ENCODE measurements at regions not wholly inside any gene's neighbourhood (a gene's known extent, or its start where the extent isn't known, plus 50 kb on each side); places are given as distances from the start of the nearest gene placed in this dataset.
"Not testable (repeated sequence)": the region's sequence is repeated elsewhere in the genome, so short reads cannot be mapped to it uniquely, and the experiment has no call there.

DNA sequence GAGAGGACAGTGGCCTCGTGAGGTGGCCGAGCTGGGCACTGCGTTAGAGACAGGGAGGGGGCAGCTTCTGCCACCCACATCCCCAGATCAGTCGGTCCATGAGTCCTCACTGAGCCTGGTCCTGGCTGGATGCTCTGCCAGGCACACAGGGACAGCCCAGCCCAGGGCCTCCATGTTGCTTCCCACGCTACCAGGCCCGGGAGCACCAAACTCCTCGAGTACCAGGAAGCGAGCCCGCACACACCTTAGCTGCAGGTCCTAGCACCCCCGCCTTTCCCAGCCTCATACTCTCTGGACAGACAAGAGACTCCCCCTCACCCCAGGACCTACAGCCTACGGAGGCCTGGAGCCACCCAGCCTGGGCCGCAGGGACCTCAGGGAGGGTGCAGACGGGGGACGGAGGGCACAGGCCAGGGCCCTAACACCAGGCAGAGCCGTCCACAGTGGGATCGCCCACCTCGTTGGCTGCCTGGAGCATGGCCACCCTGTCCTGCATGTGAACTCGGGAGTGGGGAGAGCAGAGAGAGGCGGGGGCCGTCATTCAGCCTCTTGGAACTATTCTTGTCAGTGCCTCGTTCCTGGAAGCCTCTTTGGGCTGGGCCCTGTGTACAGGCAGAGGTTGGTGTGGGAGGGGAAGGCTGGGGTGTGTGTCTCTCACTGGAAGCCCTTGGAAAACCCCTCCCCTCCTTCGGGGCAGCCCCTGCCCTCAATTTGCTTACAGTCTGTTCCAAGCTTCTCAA, 90.9 kb upstream of the RUNX3 start:
- no peak for DNase-seq

DNA sequence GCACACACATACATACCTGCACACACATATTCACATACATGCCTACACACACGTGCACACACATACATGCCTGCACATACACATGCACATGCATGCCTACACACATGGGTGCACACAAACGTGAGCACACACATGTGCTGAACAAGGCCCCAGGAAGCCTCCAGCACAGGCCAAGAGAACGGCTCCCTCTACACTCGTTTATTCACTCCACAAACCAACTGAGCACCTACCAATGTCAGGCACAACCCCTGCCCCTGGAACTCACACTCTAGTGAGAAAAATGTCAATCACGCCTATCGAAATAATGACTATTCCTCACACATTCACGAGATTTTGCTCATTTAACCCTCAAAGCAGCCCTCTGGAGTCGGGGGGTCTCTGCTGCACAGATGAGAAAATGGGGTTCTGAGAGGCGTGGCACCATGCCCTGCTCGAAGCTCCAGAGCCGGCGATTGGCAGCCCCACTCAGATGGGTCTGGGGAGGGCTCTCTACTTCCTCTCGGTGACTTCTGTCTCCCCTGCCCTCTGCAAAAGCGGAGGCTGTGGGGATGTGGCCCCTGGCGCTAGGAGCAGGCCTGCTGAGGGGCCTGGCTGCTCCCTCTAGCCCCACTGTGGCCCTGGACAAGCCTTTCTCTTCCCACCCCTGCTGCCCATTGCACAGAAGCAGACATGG, 90.2 kb upstream of the RUNX3 start:
- no peak for DNase-seq

DNA sequence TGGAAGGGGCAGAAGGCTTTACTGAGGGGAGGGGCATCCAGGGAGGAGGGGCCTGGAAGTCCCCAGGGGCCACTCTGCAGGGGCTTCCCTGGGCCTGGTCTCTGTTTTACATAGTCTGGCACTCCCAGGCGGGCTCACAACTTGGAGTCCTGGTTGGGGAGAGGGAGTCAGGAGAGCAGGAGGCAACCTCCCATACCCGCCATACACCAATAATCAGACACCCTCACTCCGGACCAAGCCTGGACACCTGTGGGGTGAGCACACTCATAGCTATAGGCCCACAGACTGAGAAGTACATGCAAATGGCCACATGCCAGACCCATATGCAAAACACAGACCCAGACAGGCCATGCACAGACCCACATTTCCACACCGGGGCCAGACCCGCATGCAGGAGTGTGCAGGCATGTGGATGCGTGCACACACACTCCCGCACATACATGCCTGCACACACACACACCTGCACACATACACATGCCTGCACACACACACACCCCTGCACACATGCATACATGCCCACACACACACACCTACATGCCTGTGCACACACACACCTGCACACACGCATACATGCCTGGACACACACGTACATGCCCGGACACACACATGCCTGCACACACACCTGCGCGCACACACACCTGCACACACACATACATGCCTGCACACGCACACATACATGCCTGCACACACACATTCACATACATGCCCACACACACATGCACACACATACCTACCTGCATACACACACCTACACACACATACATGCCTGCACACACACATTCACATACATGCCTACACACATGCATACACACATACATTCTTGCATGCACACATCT, 89.5 kb upstream of the RUNX3 start:
- DNase-seq: no peak

DNA sequence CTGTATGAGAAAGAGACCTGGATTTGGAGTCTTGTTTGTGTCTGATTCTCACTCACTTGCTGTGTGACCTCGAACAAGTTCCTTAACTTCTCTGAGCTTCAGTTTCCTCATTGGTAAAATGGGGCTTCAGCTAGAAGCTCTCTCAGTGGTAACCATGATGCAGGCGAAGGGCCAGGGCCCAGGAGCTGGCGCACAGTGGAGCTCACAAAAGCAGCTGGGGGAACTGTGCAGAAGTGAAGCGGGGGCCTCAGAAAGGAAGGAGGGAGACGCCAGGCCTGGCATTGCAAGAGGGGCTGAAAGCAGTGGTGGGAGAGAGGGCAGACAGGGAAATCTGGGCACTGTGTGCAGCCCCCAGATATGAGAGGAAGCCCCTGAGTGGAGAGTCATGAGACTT, 88.9 kb upstream of the RUNX3 start:
- DNase-seq: no peak

DNA sequence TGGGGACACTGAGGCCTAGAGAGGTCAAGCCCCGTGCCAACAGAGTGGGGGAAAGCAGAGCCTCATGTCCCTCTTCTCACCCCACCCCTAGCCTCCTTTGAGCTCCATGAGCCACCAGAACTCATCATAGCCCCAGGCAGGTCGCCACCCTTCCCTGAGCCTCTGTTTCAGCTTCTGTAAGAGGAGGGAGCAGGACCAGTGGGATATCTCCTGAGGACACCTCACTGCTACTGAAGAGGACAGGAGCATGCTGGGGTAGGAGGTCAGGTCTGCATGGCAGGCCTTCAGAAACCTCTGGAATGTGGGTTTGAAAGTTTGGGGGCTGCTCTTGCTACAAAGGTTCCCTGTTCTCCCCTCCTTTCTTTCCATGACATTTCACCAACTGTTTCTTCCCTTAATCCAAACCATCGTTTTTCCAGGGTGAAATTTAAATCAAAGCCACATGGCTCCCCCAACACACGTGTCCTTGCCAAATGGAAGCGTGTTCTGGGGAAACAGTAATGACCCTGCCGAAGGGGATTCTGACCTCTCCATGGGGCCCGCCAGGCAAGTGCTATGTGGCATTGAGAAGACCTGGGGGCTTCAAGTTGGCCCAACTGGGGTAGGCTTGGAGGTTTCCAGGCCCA, 88.1 kb upstream of the RUNX3 start:
- DNase-seq: no peak

DNA sequence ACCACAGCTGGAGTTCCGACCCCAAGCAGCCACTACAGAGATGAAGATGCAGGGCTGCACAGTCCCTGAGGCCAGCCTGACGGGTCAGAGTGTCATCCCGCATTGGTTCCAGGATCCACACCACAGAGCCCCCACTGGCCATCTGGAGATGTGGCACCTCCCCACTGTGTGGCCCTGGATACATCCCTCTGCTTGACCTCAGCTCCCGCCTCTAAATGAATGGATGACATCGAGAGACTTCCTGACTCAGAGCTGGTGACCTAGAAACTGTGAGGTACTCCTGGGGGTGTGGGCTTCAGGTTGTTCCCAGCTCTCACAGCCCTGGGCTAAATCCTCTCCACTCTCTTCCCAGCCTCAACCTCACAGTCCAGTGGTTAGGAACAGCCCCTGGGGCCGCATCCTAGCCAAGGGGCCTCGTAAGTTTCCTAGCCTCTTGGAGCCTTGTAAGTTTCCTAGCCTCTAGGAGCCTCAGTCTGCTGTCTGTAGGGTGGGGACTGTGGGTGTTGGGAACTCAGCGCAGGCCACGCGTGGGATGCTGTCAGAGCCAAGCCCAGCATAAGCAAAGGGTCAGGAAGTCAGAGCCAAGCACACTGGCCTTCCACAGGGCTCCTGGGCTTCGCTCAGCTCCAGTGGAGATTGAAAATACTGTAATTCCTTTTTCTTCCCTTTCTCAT, 87.5 kb upstream of the RUNX3 start:
- no peak for DNase-seq

DNA sequence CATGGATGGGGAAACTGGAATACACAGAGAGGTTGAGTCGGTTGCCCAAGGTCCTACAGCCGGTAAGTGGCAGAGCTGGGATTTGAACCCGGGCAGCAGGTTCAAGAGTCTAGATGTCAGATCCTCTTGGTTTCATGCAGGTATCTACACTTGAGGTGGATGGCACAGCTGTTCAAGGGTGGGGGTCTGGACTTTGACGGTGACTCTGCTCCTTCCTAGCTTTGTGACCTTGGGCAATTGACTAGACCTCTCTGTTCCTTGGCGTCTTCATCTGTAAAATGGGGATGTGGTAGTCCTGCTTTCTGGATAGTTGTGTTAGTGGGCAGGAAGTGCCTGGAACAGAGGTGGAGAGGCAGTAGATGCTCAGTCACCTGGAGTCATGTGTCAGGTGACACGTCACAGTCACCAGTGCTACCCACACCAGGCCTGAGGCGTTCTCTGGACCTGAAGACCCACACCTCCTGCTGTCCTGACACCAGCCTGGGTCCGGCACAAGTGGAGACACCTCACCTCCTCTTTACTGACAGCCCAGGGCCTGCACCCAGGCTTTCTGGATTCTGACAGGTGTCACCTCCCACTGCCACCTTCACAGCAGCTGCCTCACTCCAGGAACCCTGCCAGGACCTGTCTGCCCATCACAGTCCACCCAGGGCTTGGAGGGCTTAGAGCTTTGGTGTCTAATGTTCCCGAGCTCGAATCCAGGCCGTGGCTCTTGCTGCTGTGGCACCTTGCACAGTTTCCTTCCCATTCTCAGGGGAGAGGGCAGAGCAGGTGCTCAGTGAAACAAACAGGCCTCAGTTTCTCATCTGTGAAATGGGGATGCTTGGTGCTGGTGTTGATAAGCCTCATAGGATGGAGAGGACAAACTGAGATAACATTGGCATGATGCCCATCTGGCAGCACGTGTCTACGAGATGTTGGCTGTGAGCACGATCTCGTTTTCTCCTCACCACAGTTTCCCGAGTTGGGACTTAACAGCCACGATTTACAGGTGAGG, 83.2 kb upstream of the RUNX3 start:
- no peak for DNase-seq

DNA sequence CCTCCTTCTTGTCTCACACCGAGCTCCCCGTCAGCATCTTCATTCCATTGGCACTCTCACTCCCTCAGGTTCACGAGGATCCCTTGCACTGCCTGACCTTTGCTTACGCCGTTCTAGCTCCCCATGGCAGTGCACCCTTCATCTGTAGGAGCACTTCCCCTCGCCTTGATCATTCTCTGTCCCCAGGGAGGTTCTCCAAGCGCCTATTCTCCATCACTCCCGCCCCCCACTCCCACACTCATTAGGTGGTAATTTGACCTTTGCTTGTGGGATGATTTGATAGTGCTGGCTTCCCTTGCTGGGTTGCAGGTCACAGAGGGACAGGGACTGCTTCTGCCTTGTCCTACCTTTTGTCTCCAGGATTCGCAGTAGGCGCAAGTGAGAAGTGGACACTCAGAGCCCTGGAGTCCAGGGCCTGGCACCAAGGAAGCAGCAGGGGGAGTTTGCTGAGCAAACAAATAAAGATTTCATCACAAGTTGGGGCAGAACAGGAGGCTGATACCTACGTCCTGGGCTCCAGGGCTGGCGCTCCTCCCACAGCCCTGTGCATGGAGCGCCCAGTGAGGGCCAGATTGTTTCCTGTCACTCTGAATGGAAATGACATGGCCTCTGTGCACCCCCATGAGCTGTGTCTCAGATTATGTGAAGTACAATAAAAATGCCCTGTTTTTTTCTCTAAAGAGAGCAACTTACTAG, 82.0 kb upstream of the RUNX3 start:
- DNase-seq: no peak

DNA sequence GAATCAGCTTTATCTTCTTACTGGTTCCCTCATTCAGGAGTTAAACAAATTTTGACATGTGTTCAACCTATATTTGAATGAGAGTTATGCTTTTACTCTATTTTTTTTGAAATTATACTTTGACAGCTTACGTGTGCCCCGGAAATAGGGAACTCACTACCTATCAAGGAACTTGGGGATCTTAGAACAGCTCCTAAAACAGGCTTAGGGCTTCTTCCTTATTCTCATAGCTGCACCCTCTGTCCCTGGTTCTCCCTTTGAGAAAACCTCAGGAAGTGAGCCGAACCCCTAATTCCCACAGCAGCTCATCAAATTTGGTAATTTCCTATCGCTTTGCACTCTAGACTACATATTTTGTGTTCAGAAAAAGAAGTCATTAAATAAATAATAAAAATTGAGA, 81.2 kb upstream of the RUNX3 start:
- DNase-seq: no peak

DNA sequence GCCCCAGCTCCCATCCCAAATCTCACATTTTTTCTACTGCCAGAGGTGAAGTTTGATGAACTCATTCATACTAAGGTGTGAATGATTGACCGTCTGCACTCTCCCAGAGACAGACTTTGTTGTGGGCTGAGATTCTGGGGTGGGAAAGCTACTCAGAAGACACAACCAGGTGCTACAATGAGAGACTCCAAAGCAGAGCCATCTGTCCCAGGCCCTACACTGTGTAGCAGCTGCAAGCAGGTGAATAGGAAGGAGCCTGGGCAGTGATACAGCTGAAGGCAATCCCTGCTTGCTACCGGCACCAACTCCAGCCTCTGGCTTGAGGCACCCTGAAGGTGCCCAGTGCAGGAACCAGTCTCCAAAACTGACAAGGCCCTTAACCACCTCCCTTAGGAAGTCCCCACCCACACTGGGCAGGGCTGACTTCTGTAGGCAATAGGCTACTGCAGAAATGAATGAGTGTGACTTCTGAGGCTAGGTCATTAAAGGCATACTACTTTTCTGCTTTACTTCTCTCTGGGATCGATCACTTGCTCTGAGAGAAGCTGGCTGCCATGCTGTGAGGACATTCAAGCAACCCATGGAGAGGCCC, 79.7 kb upstream of the RUNX3 start:
- DNase-seq: no peak

DNA sequence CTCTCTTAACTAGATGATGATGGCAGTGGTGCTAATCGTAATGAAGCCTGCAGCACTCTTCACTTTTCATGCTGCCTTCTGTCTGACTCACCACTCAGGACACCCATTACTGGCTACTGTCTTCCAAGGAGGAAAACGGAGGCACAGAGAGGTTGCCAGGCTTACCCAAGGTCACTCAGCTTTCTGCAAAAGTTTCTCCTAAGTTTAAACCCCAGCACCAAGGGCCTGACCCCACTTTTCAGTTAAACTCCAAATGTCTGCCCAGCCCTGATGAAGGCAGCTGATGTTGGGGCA, 78.1 kb upstream of the RUNX3 start:
- no peak for DNase-seq

DNA sequence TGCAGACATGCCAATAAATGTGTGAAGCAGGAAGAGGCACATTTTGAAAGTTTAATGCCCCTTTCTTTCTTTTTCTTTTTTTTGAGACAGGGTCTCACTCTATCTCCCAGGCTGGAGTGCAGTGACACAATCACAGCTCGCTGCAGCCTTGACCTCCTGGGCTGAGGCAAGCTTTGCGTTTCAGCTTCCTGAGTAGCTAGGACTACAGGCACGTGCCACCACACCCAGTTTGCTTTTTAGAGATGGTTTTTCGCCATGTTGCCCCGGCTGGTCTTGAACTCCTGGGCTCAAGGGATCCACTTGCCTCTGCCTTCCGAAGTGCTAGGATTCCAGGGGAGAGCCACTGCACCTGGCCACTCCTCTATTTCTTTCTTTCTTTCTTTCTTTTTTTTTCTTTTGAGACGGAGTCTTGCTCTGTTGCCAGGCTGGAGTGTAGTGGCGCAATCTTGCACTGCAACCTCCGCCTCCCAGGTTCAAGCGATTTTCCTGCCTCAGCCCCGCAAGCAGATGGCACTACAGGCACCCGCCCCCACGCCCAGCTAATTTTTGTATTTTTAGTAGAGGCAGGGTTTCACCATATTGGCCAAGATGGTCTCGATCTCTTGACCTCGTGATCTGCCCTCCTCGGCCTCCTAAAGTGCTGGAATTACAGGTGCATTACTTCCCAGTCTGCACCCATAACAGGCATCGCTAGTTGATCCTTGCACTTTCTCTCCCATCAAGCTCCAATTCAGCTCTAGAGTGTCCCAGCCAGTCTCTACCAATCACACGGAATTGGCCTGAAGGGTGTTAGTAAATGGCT, 77.5 kb upstream of the RUNX3 start:
- not testable (repeated sequence) for DNase-seq

DNA sequence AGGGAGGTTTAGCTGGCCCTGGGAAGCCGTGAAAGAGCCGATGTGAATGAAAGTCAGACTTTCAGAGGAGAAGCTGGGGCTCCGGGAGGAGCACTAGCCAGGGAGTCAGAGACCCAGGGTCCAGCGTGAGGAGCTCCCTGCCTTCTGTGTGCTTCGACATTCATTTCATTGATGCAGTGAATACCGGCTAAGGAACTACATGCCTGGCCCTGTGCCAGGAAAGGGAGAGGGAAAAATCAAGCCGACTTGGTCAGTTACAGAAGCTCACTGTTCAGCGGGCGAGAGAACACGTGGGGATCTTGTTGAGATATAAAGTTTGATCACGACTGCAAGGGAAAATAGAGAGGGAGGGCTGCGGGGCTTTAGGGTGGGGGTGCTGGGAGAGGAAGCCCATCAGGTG, 76.7 kb upstream of the RUNX3 start:
- no peak for DNase-seq

DNA sequence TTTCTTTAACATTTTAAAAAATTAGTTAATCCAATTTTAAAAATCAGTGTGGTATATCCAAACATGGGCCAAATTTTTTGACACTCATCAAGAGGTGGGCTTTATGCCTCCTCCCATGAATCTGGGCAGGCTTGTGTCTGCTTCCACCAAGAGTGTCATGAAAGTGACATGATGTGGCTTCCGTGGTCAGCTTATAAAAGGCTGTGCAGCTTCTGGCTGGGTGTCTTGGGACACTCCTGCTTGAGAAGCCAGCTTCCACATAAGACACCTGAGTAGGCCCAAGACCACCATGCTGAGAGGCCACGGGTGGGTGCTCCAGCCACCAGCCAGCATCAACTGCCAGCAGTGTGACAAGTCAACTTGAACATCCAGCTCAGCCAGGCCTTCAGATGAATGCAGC, 74.3 kb upstream of the RUNX3 start:
- no peak for DNase-seq

DNA sequence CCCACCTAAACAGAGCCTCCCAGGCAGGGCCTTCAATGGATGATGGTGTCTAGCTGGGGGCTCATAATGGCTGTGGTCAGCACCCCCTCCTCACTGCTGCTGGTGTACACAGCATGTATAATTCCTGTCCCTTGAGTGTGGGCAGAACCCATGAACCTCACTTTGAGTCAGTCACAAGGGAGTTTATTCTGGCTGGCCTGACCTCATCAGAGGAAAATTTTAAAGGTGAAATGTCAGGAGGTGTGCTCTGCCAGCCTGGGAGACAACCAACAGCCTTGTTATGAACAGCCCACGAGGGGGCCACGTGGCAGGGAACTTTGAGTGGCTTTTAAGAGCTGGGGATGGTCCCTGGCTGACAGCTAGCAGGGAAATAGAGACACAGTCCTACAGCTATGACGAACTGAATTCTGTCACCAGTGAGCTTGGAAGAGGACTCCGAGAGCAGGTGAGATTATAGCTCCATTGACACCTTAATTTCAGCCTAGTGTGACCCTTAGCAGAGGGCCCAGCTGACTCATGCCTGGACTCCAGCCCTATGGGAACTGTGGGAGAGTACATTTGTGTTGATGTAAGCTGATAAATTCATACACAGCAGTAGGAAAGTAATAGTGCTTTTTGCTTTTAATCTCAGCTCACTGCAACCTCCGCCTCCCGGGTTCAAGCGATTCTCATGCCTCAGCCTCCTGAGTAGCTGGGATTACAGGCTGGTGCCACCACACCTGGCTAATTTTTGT, 73.5 kb upstream of the RUNX3 start:
- no peak for DNase-seq

DNA sequence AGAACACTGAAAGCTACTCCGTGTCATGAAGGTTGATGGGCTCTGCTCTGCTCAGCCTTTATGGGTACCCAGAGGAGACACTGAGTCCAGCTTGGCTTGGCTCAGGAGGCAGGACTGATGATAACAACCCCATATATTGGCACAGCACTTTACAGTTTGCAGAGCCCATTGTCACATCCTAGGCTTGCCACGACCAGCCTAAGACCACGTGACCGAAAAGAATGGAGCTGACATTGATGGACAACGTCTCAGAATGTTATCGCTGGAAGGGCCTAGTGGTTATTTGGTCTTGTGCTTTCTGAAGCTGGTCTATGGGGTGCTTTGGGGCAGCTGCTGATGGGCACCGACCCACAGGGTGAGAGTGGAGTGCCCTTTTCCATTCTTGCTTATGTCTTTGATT, 72.9 kb upstream of the RUNX3 start:
- DNase-seq: no peak

DNA sequence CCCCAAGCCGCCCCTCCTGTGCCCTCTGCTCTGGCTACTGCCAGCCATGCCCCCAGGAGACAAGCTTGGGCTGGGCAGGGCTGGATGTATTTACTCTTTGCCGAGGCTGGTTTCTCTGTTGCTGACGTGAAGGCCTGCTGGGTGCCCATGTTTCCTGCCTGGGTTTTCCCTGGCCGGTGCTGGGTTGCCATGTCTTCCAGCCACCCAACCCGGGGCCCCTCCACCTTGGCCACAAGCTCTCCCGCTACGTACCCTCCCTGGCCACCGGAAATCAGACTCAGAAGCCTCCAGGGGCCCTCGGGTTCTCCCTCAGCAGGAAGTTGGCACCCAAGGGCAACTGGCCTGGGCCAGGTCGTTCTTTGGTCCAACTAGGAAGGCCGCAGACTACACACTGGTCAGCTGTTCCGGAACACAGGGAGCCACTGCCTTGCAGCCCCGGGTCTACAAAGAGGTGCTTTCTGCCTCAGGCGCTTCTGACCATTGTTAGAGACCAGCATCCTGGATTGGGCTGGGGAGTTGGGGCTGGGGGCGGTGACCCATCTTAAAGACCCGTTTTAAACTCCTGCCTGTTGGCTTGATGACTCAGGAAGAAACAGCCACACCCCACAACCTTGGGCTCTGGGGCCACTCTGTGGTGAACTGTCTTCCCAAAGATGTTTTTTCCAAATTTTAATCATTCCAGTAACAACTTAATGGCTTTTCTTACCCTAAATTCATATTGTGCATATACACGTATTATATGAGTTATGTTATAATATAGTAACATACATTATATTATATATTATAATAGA, 71.2 kb upstream of the RUNX3 start:
- no peak for DNase-seq

DNA sequence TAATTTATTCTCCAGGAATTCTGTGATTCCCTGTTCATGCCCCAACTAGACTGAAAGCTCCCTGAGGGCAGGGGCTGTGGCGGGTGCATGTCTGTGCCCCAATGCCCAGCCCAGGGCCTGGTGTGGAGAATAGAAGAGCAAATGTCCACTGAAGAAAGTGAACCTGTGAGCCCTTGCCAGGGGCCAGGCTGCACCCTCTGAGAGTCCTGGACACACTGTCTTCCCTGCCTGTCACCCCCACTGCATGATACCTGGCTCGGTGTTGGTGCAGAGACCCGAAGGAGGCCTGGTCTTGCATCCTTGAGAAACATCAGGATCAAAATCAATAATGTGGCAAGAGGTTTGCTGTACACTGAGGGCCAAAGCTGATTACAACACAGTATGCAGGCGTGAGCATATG, 69.8 kb upstream of the RUNX3 start:
- no peak for DNase-seq
